Keratinocyte (primary cell): ENCODE measurements at regions not wholly inside any gene's neighbourhood (a gene's known extent, or its start where the extent isn't known, plus 50 kb on each side); places are given as distances from the start of the nearest gene placed in this dataset.

ENCODE experiments used
- EZH2 ChIP-seq: IDR thresholded peaks from one replicate; pipeline ENCODE4 v1.6.1; 2012; ENCODE audit warnings: inconsistent platforms, mild to moderate bottlenecking, low read length, moderate library complexity
- TF ChIP-seq, protein P1 (sequence below), 3 experiments: IDR thresholded peaks in 1 of 3; conservative IDR thresholded peaks in 1 of 3; optimal IDR thresholded peaks in 1 of 3; 2 replicates in 2 of 3; 3 replicates in 1 of 3; pipeline versions ENCODE3 to v1.5.1; 2011; ENCODE audit warnings: low read length in 3 of 3, mild to moderate bottlenecking in 3 of 3, moderate library complexity in 2 of 3, control low read depth in 1 of 3, inconsistent platforms in 1 of 3; ENCODE audit not compliant: insufficient read depth in 2 of 3; ENCODE audit errors: extremely low read depth in 1 of 3

DNA sequence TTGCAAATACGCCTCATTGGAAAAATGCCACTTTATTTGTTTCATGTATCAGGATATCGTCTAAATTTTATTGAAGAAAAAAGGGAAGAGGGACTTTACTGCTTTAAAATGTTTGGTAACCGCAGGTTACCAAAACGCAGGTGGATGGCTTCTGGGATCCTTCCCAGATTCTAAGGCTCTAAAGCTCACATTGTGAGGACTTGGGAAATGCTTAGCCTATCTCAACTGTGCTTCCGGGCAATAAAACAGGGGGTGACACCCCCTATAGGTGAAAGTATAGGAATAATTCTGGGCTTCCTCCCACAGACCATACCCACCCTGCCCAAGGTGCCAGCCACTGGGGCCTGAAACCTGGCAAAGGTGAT is 73.2 kb upstream of the IPO5 start:
- TF ChIP-seq EZH2 = no peak
- TF ChIP-seq, protein P1, sequence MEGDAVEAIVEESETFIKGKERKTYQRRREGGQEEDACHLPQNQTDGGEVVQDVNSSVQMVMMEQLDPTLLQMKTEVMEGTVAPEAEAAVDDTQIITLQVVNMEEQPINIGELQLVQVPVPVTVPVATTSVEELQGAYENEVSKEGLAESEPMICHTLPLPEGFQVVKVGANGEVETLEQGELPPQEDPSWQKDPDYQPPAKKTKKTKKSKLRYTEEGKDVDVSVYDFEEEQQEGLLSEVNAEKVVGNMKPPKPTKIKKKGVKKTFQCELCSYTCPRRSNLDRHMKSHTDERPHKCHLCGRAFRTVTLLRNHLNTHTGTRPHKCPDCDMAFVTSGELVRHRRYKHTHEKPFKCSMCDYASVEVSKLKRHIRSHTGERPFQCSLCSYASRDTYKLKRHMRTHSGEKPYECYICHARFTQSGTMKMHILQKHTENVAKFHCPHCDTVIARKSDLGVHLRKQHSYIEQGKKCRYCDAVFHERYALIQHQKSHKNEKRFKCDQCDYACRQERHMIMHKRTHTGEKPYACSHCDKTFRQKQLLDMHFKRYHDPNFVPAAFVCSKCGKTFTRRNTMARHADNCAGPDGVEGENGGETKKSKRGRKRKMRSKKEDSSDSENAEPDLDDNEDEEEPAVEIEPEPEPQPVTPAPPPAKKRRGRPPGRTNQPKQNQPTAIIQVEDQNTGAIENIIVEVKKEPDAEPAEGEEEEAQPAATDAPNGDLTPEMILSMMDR (optimal IDR thresholded peaks at IDR 0.05 in 1 of 3, IDR thresholded peaks at IDR 0.05 in 1 of 3, conservative IDR thresholded peaks at IDR 0.05 in 1 of 3; ENCODE audit: extremely low read depth in 1 of 3, insufficient read depth in 2 of 3, low read length in 3 of 3) = no peak
